Kidney tubule cell (primary cell): ENCODE measurements at regions not wholly inside any gene's neighbourhood (a gene's known extent, or its start where the extent isn't known, plus 50 kb on each side); places are given as distances from the start of the nearest gene placed in this dataset.

Experiments
- DNase-seq: peaks from one replicate; pipeline ENCODE4 v3.0.0-alpha.2; 2018; ENCODE audit warnings: low spot score

- no peak for DNase-seq
Measured at GRCh38 chr20:19929012-19929360, 88.2 kb upstream of the NAA20 start.

- no peak for DNase-seq
Measured at GRCh38 chr20:19929481-19930145, 87.5 kb upstream of the NAA20 start.

- DNase-seq: no peak
Measured at GRCh38 chr20:19930426-19930825, 86.7 kb upstream of the NAA20 start.

GRCh38 chr20:19932170-19932667 is 84.9 kb upstream of the NAA20 start:
- peak; percentile 55 for DNase-seq

- peak; percentile 19 for DNase-seq
Measured at GRCh38 chr20:19934792-19935491, 82.2 kb upstream of the NAA20 start.

GRCh38 chr20:19935842-19936241 is 81.3 kb upstream of the NAA20 start:
- peak; percentile 11 for DNase-seq

- DNase-seq: no peak
Measured at GRCh38 chr20:19936466-19937200, 80.5 kb upstream of the NAA20 start.

- DNase-seq: no peak
Measured at GRCh38 chr20:19937218-19937617, 79.9 kb upstream of the NAA20 start.

GRCh38 chr20:19937651-19938420 is 79.3 kb upstream of the NAA20 start:
- no peak for DNase-seq

GRCh38 chr20:19938421-19939090 is 78.6 kb upstream of the NAA20 start:
- no peak for DNase-seq

- no peak for DNase-seq
Measured at GRCh38 chr20:19940988-19941460, 76.1 kb upstream of the NAA20 start.

- DNase-seq: no peak
Measured at GRCh38 chr20:19942611-19943010, 74.6 kb upstream of the NAA20 start.

GRCh38 chr20:19943061-19943521 is 74.1 kb upstream of the NAA20 start:
- DNase-seq: no peak

GRCh38 chr20:19944772-19945459 is 72.2 kb upstream of the NAA20 start:
- peak; percentile 82 for DNase-seq

- DNase-seq: no peak
Measured at GRCh38 chr20:19945732-19946670, 71.2 kb upstream of the NAA20 start.

- peak; percentile 51 for DNase-seq
Measured at GRCh38 chr20:19947611-19948264, 69.4 kb upstream of the NAA20 start.

GRCh38 chr20:19949195-19949867 is 67.8 kb upstream of the NAA20 start:
- DNase-seq: no peak

- DNase-seq: no peak
Measured at GRCh38 chr20:19950042-19950441, 67.1 kb upstream of the NAA20 start.

GRCh38 chr20:19952392-19952791 is 64.8 kb upstream of the NAA20 start:
- peak; percentile 41 for DNase-seq
